GM06990 (cell line): ENCODE measurements at regions not wholly inside any gene's neighbourhood (a gene's known extent, or its start where the extent isn't known, plus 50 kb on each side); places are given as distances from the start of the nearest gene placed in this dataset.

Experiments
- DNase-seq: peaks from one replicate; pipeline ENCODE4 v3.0.0-alpha.2; 2011; ENCODE audit not compliant: insufficient read length; ENCODE audit errors: extremely low read depth
- H3K27me3 ChIP-seq: replicated peaks from 2 replicates; pipeline ENCODE4 v1.6.0; 2011; ENCODE audit warnings: low read length; ENCODE audit not compliant: control insufficient read depth, insufficient read depth
- H3K36me3 ChIP-seq: 2 replicates; pipeline ENCODE4 v1.5.1; 2011; ENCODE audit warnings: low read length; ENCODE audit not compliant: control insufficient read depth, insufficient read depth
- H3K4me3 ChIP-seq: replicated peaks from 2 replicates; pipeline ENCODE4 v1.5.1; 2011; ENCODE audit warnings: low read depth, mild to moderate bottlenecking, control low read depth, low read length
- TF ChIP-seq, protein P1 (sequence below): IDR thresholded peaks from 2 replicates; pipeline ENCODE4 v1.5.1; 2011; ENCODE audit warnings: low read length, control low read depth, mild to moderate bottlenecking, inconsistent platforms; ENCODE audit not compliant: insufficient read depth, poor library complexity, severe bottlenecking

DNA sequence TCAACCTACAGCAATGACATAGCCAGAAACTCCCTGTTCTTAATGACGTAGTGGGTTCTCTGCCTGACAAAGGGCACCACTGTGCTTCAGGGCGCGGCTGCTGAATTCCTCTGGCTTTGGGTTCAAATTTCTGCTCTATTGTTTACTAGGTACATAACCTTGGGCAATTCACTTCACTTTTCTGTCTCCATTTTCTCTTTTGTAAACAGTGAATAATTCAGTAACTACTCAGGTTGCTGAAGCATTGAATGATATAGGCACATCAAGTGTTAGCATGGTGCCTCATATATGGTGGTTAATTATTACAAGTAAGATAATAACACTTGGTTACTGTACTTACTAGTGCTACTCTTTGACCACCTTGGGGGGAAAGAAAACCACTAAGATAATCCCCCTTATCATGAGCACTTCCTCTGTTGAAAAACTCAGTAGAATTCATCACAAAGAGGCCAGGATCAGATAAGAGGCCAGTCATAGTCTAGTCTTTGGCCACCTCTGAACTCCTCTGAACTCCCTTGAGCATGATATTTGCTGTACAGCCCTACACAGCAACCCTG is 92.0 kb upstream of the AHR start:
- no peaks in the 10 kb centered on the region for H3K27me3 ChIP-seq

DNA sequence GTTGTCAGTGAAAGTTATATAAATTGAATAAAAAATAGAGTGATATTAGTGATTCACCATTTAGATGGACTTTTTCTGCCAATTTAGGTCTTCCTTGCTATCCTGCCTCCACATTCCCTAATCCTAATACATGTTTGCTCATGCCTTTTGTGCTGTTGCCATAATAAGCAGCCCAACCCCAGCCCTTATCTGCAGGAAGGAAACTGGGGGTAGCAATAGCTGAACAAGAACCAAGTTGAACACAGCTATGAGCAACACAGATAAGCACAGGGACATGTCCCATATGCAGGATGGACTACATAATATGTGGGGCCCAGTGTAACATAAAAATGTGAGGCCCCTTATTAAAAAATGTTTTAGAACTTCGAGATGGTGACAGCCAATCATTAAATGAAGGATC is 91.2 kb upstream of the AHR start:
- Histone ChIP-seq H3K36me3 (no peaks in the 10 kb centered on the region), H3K4me3 (no peak overlapping the region), H3K27me3 (no peaks in the 10 kb centered on the region)
- TF ChIP-seq, protein P1, sequence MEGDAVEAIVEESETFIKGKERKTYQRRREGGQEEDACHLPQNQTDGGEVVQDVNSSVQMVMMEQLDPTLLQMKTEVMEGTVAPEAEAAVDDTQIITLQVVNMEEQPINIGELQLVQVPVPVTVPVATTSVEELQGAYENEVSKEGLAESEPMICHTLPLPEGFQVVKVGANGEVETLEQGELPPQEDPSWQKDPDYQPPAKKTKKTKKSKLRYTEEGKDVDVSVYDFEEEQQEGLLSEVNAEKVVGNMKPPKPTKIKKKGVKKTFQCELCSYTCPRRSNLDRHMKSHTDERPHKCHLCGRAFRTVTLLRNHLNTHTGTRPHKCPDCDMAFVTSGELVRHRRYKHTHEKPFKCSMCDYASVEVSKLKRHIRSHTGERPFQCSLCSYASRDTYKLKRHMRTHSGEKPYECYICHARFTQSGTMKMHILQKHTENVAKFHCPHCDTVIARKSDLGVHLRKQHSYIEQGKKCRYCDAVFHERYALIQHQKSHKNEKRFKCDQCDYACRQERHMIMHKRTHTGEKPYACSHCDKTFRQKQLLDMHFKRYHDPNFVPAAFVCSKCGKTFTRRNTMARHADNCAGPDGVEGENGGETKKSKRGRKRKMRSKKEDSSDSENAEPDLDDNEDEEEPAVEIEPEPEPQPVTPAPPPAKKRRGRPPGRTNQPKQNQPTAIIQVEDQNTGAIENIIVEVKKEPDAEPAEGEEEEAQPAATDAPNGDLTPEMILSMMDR, result no peak
- no peak for DNase-seq

More for the DNA sequence above, 92.0 kb upstream of the AHR start:
- TF ChIP-seq, protein P1, result no peak
- DNase-seq, result no peak
- no peak overlapping the region for H3K4me3 ChIP-seq
- H3K36me3 ChIP-seq, result no peaks in the 10 kb centered on the region

DNA sequence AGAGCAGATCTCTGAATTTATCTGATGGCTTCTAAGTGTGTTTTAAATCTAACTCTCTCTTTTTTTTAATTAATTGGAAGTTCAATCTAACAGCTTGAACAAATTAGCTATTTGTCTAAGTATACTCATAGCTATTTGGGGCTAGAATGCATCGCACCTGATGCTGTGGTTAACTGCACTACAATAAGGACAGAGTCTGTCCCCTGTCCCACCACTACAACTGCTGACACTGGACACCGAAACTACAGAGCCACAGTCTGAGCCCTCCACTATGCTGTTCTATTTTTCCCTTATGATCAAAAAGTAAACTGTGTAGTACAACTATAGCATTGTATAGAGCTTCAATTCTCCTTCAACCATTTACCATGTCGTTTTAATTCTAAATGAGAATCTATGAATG is 89.4 kb upstream of the AHR start:
- H3K27me3 ChIP-seq, result no peaks in the 10 kb centered on the region
- H3K36me3 ChIP-seq, result no peaks in the 10 kb centered on the region
- DNase-seq, result no peak
- H3K4me3 ChIP-seq, result no peak overlapping the region
- TF ChIP-seq, protein P1, result no peak

DNA sequence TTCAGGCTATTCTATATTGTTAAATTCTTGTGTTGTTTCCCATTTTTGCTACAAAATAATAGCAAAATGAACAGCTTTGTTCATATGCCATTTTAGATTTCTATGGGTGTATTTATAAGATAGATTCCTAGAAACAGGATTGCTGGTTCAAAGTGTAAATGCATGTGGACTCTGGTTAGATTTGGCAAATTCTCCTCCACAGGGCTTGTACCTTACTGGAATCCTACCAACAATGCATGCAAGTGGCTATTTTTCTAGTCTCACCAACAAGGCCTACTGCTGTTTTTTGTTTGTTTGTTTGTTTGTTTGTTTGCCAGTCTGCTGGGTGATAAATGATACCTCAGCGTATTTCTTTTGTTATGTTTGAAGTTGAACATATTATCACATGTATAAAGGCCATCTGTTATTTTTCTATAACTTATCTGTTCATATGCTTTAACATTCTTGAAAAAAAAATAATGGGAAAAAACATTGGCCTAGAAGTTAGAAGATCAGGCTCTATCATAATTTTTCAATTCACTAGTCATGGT is 87.1 kb upstream of the AHR start:
- TF ChIP-seq, protein P1, result no peak
- H3K4me3 ChIP-seq, result no peak overlapping the region
- H3K27me3 ChIP-seq, result no peaks in the 10 kb centered on the region
- no peaks in the 10 kb centered on the region for H3K36me3 ChIP-seq
- DNase-seq, result no peak

DNA sequence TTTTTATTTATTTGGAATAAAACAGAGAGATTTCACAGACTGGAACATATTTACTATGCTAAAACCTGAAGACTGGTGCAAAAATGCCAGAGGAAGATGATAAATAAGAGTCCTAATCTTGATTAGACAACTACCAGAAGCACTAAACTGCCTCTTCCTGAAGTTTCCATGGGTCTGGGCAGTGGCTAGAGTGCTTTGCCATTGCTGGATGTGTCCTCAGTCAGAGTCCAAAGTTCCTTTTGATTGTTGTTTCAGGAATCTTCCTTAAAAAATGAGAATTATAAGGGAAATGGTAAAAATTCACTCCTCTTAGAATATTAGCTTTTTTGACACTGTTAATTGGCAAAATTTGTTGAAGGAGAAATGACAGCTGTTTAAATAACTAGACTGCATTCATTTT is 86.3 kb upstream of the AHR start:
- DNase-seq, result no peak
- TF ChIP-seq, protein P1, result no peak

More for the DNA sequence above, 86.3 kb upstream of the AHR start:
- Histone ChIP-seq H3K27me3 (no peaks in the 10 kb centered on the region), H3K4me3 (no peak overlapping the region), H3K36me3 (no peaks in the 10 kb centered on the region)
